ENCODE measurements at regions not wholly inside any gene's neighbourhood (a gene's known extent, or its start where the extent isn't known, plus 50 kb on each side); places are given as distances from the start of the nearest gene placed in this dataset.

GRCh38 chr5:173480896-173481295 lies 135.6 kb downstream of the BOD1 start:
- FAIRE-seq (no peak), DNase-seq (ENCODE audit: low read depth, low spot score) (no peak)
- dilution Hi-C loops (cut with MboI; ENCODE audit: extremely low pct_ligation_motif_present, low sequenced_read_pairs) = no loop called here
- Histone ChIP-seq H3K4me2 (ENCODE audit: insufficient read depth, low read length) (no peak overlapping the region), H3K9me1 (replicated peaks; ENCODE audit: control insufficient read depth, extremely low read depth, insufficient read depth, low read length) (no peaks in the 10 kb centered on the region), H3K36me3 (ENCODE audit: control insufficient read depth in 2 of 2, extremely low read depth in 1 of 2, insufficient read depth in 2 of 2, low read length in 2 of 2) (no peaks in the 10 kb centered on the region), H2AFZ (ENCODE audit: low read depth, low read length) (no peak overlapping the region), H3K9ac (replicated peaks; ENCODE audit: extremely low read depth, insufficient read depth, low read length) (no peak overlapping the region), H3K9me3 (replicated peaks; ENCODE audit: control insufficient read depth, insufficient read depth, low read length) (no peaks in the 10 kb centered on the region), H3K4me1 (ENCODE audit: control insufficient read depth, extremely low read depth, insufficient read depth, low read length) (no peaks in the 10 kb centered on the region), H3K27me3 (ENCODE audit: control insufficient read depth in 2 of 2, insufficient read depth in 2 of 2, low read length in 2 of 2) (no peaks in the 10 kb centered on the region), H4K20me1 (replicated peaks; ENCODE audit: control insufficient read depth, extremely low read depth, insufficient read depth, low read length) (no peaks in the 10 kb centered on the region), H3K27ac (ENCODE audit: insufficient read depth, low read depth, low read length) (no peak overlapping the region), H3K79me2 (ENCODE audit: control insufficient read depth, insufficient read depth, low read length) (no peaks in the 10 kb centered on the region), H3K4me3 (replicated peaks in 1 of 3; ENCODE audit: insufficient read depth in 1 of 3, low read depth in 1 of 3, low read length in 3 of 3) (no peak overlapping the region)
- intact Hi-C loops (cut with micrococcal nuclease) = no loop called here
- POLR2A ChIA-PET = no interaction called here
- CTCF ChIA-PET = no interaction called here
- no peak for TF ChIP-seq FOS (IDR thresholded peaks at IDR 0.05; ENCODE audit: borderline replicate concordance, insufficient read depth, low read length)
- TF ChIP-seq MAX (IDR thresholded peaks at IDR 0.05; ENCODE audit: insufficient read depth, insufficient read length) = no peak
- TF ChIP-seq CTCF (IDR thresholded peaks at IDR 0.05; ENCODE audit: extremely low read depth in 1 of 2, insufficient read depth in 1 of 2, low read depth in 1 of 2, low read length in 2 of 2) = no peak
- BruUV-seq (replicated peaks) = no TSS peak

- TF ChIP-seq EZH2 (IDR thresholded peaks at IDR 0.05; ENCODE audit: borderline replicate concordance, low read depth, low read length, severe bottlenecking) = no peak
- no peak for TF ChIP-seq FOS (IDR thresholded peaks at IDR 0.05; ENCODE audit: borderline replicate concordance, insufficient read depth, low read length)
- TF ChIP-seq GATA2 (IDR thresholded peaks at IDR 0.05; ENCODE audit: insufficient read depth, insufficient read length, low read depth, low read length) = no peak
- no peak for TF ChIP-seq POLR2A (IDR thresholded peaks at IDR 0.05; ENCODE audit: low read depth, low read length)
- no peak for TF ChIP-seq CTCF (IDR thresholded peaks at IDR 0.05; ENCODE audit: extremely low read depth in 1 of 2, insufficient read depth in 1 of 2, low read depth in 1 of 2, low read length in 2 of 2)
- TF ChIP-seq POLR2AphosphoS5 (IDR thresholded peaks at IDR 0.05; ENCODE audit: insufficient read depth, low read depth, low read length) = no peak
- no peak for TF ChIP-seq MYC (IDR thresholded peaks at IDR 0.05; ENCODE audit: low read depth, low read length)
- no peak for TF ChIP-seq MAX (IDR thresholded peaks at IDR 0.05; ENCODE audit: insufficient read depth, insufficient read length)
- TF ChIP-seq JUN (IDR thresholded peaks at IDR 0.05; ENCODE audit: borderline replicate concordance, insufficient read depth, insufficient read length, low read depth) = no peak
- H2AFZ ChIP-seq (ENCODE audit: low read depth, low read length) = no peak overlapping the region
- no peaks in the 10 kb centered on the region for H3K27me3 ChIP-seq (ENCODE audit: control insufficient read depth in 2 of 2, insufficient read depth in 2 of 2, low read length in 2 of 2)
- no peak overlapping the region for H3K4me3 ChIP-seq (replicated peaks in 1 of 3; ENCODE audit: insufficient read depth in 1 of 3, low read depth in 1 of 3, low read length in 3 of 3)
- H3K4me2 ChIP-seq (ENCODE audit: insufficient read depth, low read length) = no peak overlapping the region
- dilution Hi-C loops (cut with MboI; ENCODE audit: extremely low pct_ligation_motif_present, low sequenced_read_pairs) (no loop called here), intact Hi-C loops (cut with micrococcal nuclease) (no loop called here)
- H4K20me1 ChIP-seq (replicated peaks; ENCODE audit: control insufficient read depth, extremely low read depth, insufficient read depth, low read length) = no peaks in the 10 kb centered on the region
- no peaks in the 10 kb centered on the region for H3K4me1 ChIP-seq (ENCODE audit: control insufficient read depth, extremely low read depth, insufficient read depth, low read length)
- no peak for FAIRE-seq
- POLR2A ChIA-PET = no interaction called here
- no peak overlapping the region for H3K9ac ChIP-seq (replicated peaks; ENCODE audit: extremely low read depth, insufficient read depth, low read length)
- no peaks in the 10 kb centered on the region for H3K36me3 ChIP-seq (ENCODE audit: control insufficient read depth in 2 of 2, extremely low read depth in 1 of 2, insufficient read depth in 2 of 2, low read length in 2 of 2)
- DNase-seq (ENCODE audit: low read depth, low spot score) = no peak
- H3K27ac ChIP-seq (ENCODE audit: insufficient read depth, low read depth, low read length) = no peak overlapping the region
- H3K9me3 ChIP-seq (replicated peaks; ENCODE audit: control insufficient read depth, insufficient read depth, low read length) = no peaks in the 10 kb centered on the region
- no peaks in the 10 kb centered on the region for H3K9me1 ChIP-seq (replicated peaks; ENCODE audit: control insufficient read depth, extremely low read depth, insufficient read depth, low read length)
- BruUV-seq (replicated peaks) = no TSS peak
- CTCF ChIA-PET = no interaction called here
- no peaks in the 10 kb centered on the region for H3K79me2 ChIP-seq (ENCODE audit: control insufficient read depth, insufficient read depth, low read length)
Observed at GRCh38 chr5:173479711-173480110, 136.7 kb downstream of the BOD1 start.
